OCI-LY7 (cell line): ENCODE measurements at regions not wholly inside any gene's neighbourhood (a gene's known extent, or its start where the extent isn't known, plus 50 kb on each side); places are given as distances from the start of the nearest gene placed in this dataset.

Experiments used
- BruUV-seq: library from RNA; stranded (reverse); fragments of 400-500 nt; replicated peaks from 2 replicates; lab custom pipeline; 2021; lab: Mats Ljungman, UMichigan
- CTCF ChIA-PET: fragments of 300-600 bp; sonication (Branson Sonifier 250); formaldehyde crosslinking; loops from one replicate; lab custom pipeline; 2022; ENCODE audit warnings: antibody characterized with exemption; ENCODE audit not compliant: unreplicated experiment; lab: Charles Lee
- POLR2A ChIA-PET: fragments of 300-600 bp; sonication (Branson Sonifier 250); formaldehyde crosslinking; loops from one replicate; lab custom pipeline; 2022; ENCODE audit warnings: antibody characterized with exemption; lab: Charles Lee
- DNase-seq: peaks from one replicate; pipeline ENCODE4 v3.0.0-alpha.2; 2015; ENCODE audit warnings: low spot score
- H2AFZ ChIP-seq: fragments of 200-600 bp; sonication (generic), shearing (Covaris generic); 2 replicates; pipeline ENCODE4 v1.6.1; 2014; ENCODE audit warnings: mild to moderate bottlenecking, antibody characterized with exemption, low read length, moderate library complexity
- H3K27ac ChIP-seq: fragments of 200-600 bp; sonication (generic); 2 replicates; pipeline ENCODE4 v1.5.1; 2014; ENCODE audit warnings: mixed run types, low read depth, mild to moderate bottlenecking, moderate library complexity, low read length, inconsistent platforms; ENCODE audit not compliant: poor library complexity, severe bottlenecking
- H3K36me3 ChIP-seq: fragments of 200-600 bp; sonication (generic); 2 replicates; pipeline ENCODE4 v1.6.1; 2014; ENCODE audit warnings: mild to moderate bottlenecking, antibody characterized with exemption, low read length, moderate library complexity, mixed read lengths; ENCODE audit not compliant: insufficient read depth
- H3K4me1 ChIP-seq: fragments of 200-600 bp; sonication (generic); 2 replicates; pipeline ENCODE4 v1.5.1; 2014; ENCODE audit warnings: mild to moderate bottlenecking, low read length; ENCODE audit not compliant: insufficient read depth, poor library complexity, severe bottlenecking
- H3K4me2 ChIP-seq: fragments of 200-600 bp; sonication (generic); 2 replicates; pipeline ENCODE4 v1.6.1; 2014; ENCODE audit warnings: mild to moderate bottlenecking, low read length
- H3K4me3 ChIP-seq: fragments of 200-600 bp; sonication (generic); 2 replicates; pipeline ENCODE4 v1.5.1; 2014; ENCODE audit warnings: mild to moderate bottlenecking, low read depth, low read length; ENCODE audit not compliant: poor library complexity, severe bottlenecking
- H3K79me2 ChIP-seq: fragments of 200-600 bp; sonication (generic); 2 replicates; pipeline ENCODE4 v1.6.1; 2016; ENCODE audit warnings: low read depth, mild to moderate bottlenecking, low read length, moderate library complexity, mixed read lengths; ENCODE audit not compliant: insufficient read depth
- H3K9me2 ChIP-seq: fragments of 200-600 bp; sonication (generic); 2 replicates; pipeline ENCODE4 v1.6.1; 2016; ENCODE audit warnings: mild to moderate bottlenecking, low read length, mixed read lengths; ENCODE audit not compliant: insufficient read depth
- H3K9me3 ChIP-seq: fragments of 200-600 bp; sonication (generic); 2 replicates; pipeline ENCODE4 v1.6.1; 2014; ENCODE audit warnings: mild to moderate bottlenecking, mixed run types, low read length, mixed read lengths
- H4K20me1 ChIP-seq: fragments of 200-600 bp; sonication (generic); 2 replicates; pipeline ENCODE4 v1.6.1; 2014; ENCODE audit warnings: mild to moderate bottlenecking, antibody characterized with exemption, low read length, moderate library complexity, mixed read lengths; ENCODE audit not compliant: insufficient read depth
- CTCF ChIP-seq: fragments of 200-600 bp; sonication (generic); conservative IDR thresholded peaks from 2 replicates; pipeline ENCODE4 v1.5.1; 2014; ENCODE audit warnings: mild to moderate bottlenecking, antibody characterized with exemption, low read length, moderate library complexity, mixed read lengths
- EZH2phosphoT487 ChIP-seq: fragments of 200-600 bp; sonication (generic); IDR thresholded peaks from 2 replicates; pipeline ENCODE4 v1.6.1; 2018; ENCODE audit warnings: low read depth, borderline replicate concordance, mild to moderate bottlenecking, mixed run types, antibody characterized with exemption, low read length, moderate library complexity, mixed read lengths
- intact Hi-C: fragments of 100-400 bp; cut with micrococcal nuclease; formaldehyde crosslinking; loops from one replicate; pipeline ENCODE4 v1.10.0; 2022; ENCODE audit not compliant: unreplicated experiment

- no peak for DNase-seq
- POLR2A ChIA-PET, result no interaction called here
- no peaks in the 10 kb centered on the region for H3K4me1 ChIP-seq
- no peak overlapping the region for H3K4me2 ChIP-seq
- no peak overlapping the region for H3K4me3 ChIP-seq
- intact Hi-C loops, result no loop called here
- TF ChIP-seq CTCF (no peak), EZH2phosphoT487 (no peak)
- CTCF ChIA-PET, result no interaction called here
- H2AFZ ChIP-seq, result no peak overlapping the region
- no peaks in the 10 kb centered on the region for H4K20me1 ChIP-seq
- no peaks in the 10 kb centered on the region for H3K36me3 ChIP-seq
- BruUV-seq, result no TSS peak
- no peaks in the 10 kb centered on the region for H3K79me2 ChIP-seq
- no peaks in the 10 kb centered on the region for H3K9me3 ChIP-seq
- no peaks in the 10 kb centered on the region for H3K9me2 ChIP-seq
- no peak overlapping the region for H3K27ac ChIP-seq
These were observed 332.4 kb upstream of the NRP1 start for GRCh38 chr10:33666686-33667480.

GRCh38 chr10:33665501-33665900, 331.0 kb upstream of the NRP1 start:
- no peak overlapping the region for H3K27ac ChIP-seq
- no TSS peak for BruUV-seq
- CTCF ChIA-PET, result no interaction called here

More at GRCh38 chr10:33665501-33665900, 331.0 kb upstream of the NRP1 start:
- no peaks in the 10 kb centered on the region for H3K9me3 ChIP-seq
- H2AFZ ChIP-seq, result no peak overlapping the region
- DNase-seq, result no peak
- no peaks in the 10 kb centered on the region for H3K36me3 ChIP-seq
- no peaks in the 10 kb centered on the region for H3K9me2 ChIP-seq
- H4K20me1 ChIP-seq, result no peaks in the 10 kb centered on the region
- H3K4me2 ChIP-seq, result no peak overlapping the region
- H3K4me3 ChIP-seq, result no peak overlapping the region
- TF ChIP-seq CTCF (no peak), EZH2phosphoT487 (no peak)
- POLR2A ChIA-PET, result no interaction called here
- H3K4me1 ChIP-seq, result no peaks in the 10 kb centered on the region
- intact Hi-C loops, result no loop called here
- no peaks in the 10 kb centered on the region for H3K79me2 ChIP-seq
